Activated CD8-positive, alpha-beta T cell treated with anti-CD3 and anti-CD28 coated beads for 36 hours (primary cell): ENCODE measurements at regions not wholly inside any gene's neighbourhood (a gene's known extent, or its start where the extent isn't known, plus 50 kb on each side); places are given as distances from the start of the nearest gene placed in this dataset.

ENCODE experiments used
- ATAC-seq: fragments of 200-7000 bp; cut with Tn5 transposase; one replicate; pipeline ENCODE4 v1.10.0; 2021; ENCODE audit warnings: mild to moderate bottlenecking, moderate library complexity
- CTCF ChIA-PET: fragments of 350-600 bp; sonication (Branson Sonifier 250); formaldehyde crosslinking; loops from one replicate; lab custom pipeline; 2021; ENCODE audit warnings: antibody characterized with exemption; lab: Charles Lee
- POLR2A ChIA-PET: fragments of 350-600 bp; sonication (Branson Sonifier 250); formaldehyde crosslinking; loops from one replicate; lab custom pipeline; 2021; ENCODE audit warnings: antibody characterized with exemption; lab: Charles Lee
- DNase-seq: peaks from one replicate; pipeline ENCODE4 v3.0.0-alpha.2; 2020
- H3K27ac Mint-ChIP-seq: one replicate; pipeline ENCODE4 v1.8.0; 2021; ENCODE audit warnings: mild to moderate bottlenecking, mixed read lengths
- H3K27me3 Mint-ChIP-seq: one replicate; pipeline ENCODE4 v1.8.0; 2021; ENCODE audit warnings: mixed read lengths
- H3K36me3 Mint-ChIP-seq: one replicate; pipeline ENCODE4 v1.8.0; 2021; ENCODE audit warnings: low read depth, mixed read lengths
- H3K4me1 Mint-ChIP-seq: one replicate; pipeline ENCODE4 v1.8.0; 2021; ENCODE audit warnings: low read depth, mixed read lengths
- H3K4me3 Mint-ChIP-seq: one replicate; pipeline ENCODE4 v1.8.0; 2021; ENCODE audit warnings: mild to moderate bottlenecking, moderate library complexity, mixed read lengths
- H3K9me3 Mint-ChIP-seq: one replicate; pipeline ENCODE4 v1.8.0; 2021; ENCODE audit warnings: mixed read lengths
- intact Hi-C: fragments of 100-400 bp; cut with micrococcal nuclease; formaldehyde crosslinking; loops from one replicate; pipeline ENCODE4 v1.10.0; 2022
- TF ChIP-seq, protein P1 (sequence below): fragments of 200-600 bp; IDR thresholded peaks from one replicate; pipeline ENCODE4 v1.8.0; 2022; ENCODE audit warnings: antibody characterized with exemption, mild to moderate bottlenecking

DNA sequence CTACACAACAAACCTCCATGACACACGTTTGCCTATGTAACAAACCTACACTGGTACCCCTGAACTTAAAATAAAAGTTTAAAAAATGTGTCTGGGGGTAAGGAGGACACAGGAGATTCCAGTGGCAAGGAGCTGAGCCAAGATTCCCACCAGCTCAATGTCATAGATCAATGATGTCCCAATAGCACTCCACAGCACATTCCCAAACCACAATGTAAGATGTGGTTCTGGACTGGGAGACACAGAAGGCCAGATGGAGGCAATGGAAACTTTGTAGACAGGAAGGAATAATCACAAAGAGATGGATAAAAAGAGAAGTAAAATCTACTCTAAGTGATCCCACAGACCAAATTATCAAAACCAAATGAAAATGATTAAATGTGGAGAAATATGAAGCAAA lies 312.4 kb upstream of the SOX11 start:
- intact Hi-C loops, result no loop called here
- no peak for ATAC-seq

DNA sequence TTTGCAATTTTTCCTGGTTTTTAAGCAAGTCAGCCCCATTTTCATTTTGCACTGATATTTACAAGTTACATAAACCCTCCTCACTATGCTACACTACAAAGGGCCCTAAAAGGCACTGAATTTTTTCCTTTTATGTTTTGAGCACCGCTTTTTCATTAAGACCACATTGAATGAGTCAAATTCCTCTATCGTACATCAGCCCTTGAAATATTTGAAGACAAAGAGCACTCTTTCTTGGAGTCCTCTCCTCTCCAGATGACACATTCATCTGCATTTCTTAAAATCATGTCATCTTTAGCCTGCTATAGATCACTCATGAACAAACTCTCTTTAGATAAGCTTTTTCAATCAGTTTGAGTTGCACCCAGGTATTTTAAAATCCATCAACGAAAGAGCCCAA lies 306.6 kb upstream of the SOX11 start:
- CTCF ChIA-PET, result no interaction called here
- DNase-seq (no peak), ATAC-seq (no peak)
- Mint-ChIP-seq H3K4me1 (no peaks in the 10 kb centered on the region), H3K36me3 (no peaks in the 10 kb centered on the region), H3K27ac (no peak overlapping the region), H3K4me3 (no peak overlapping the region), H3K27me3 (no peaks in the 10 kb centered on the region), H3K9me3 (peaks cover 2% of the 10 kb centered on the region)
- POLR2A ChIA-PET, result no interaction called here
- intact Hi-C loops, result no loop called here
- TF ChIP-seq, protein P1, sequence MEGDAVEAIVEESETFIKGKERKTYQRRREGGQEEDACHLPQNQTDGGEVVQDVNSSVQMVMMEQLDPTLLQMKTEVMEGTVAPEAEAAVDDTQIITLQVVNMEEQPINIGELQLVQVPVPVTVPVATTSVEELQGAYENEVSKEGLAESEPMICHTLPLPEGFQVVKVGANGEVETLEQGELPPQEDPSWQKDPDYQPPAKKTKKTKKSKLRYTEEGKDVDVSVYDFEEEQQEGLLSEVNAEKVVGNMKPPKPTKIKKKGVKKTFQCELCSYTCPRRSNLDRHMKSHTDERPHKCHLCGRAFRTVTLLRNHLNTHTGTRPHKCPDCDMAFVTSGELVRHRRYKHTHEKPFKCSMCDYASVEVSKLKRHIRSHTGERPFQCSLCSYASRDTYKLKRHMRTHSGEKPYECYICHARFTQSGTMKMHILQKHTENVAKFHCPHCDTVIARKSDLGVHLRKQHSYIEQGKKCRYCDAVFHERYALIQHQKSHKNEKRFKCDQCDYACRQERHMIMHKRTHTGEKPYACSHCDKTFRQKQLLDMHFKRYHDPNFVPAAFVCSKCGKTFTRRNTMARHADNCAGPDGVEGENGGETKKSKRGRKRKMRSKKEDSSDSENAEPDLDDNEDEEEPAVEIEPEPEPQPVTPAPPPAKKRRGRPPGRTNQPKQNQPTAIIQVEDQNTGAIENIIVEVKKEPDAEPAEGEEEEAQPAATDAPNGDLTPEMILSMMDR, result no peak

More for the DNA sequence above, 312.4 kb upstream of the SOX11 start:
- Mint-ChIP-seq H3K27me3 (no peaks in the 10 kb centered on the region), H3K36me3 (no peaks in the 10 kb centered on the region), H3K27ac (no peak overlapping the region), H3K4me3 (no peak overlapping the region), H3K4me1 (no peaks in the 10 kb centered on the region), H3K9me3 (peaks cover 2% of the 10 kb centered on the region)
- POLR2A ChIA-PET, result no interaction called here
- TF ChIP-seq, protein P1, result no peak
- no peak for DNase-seq
- CTCF ChIA-PET, result no interaction called here

DNA sequence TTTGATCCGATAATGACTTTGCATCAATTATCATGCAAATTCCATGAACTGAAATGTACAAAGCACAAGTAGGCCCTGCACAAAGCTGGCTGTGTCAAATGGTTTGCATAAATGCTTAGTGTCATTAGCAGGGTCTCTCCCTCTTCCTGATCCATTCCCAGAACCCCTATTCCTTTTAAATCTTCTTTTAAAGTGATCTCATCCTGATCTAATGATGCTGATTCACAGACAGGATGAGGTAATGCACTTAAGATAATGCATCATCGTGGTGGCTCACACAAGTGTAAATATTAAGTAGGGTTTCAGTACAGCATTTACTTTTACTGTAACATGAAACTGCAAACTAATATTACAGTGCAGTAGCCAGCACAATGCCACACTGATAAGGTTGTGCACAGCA lies 304.8 kb upstream of the SOX11 start:
- no peak for DNase-seq
- POLR2A ChIA-PET, result no interaction called here
- H3K27me3 Mint-ChIP-seq, result no peaks in the 10 kb centered on the region
- H3K36me3 Mint-ChIP-seq, result no peaks in the 10 kb centered on the region
- ATAC-seq, result no peak
- CTCF ChIA-PET, result no interaction called here
- TF ChIP-seq, protein P1, result no peak
- no peak overlapping the region for H3K4me3 Mint-ChIP-seq
- intact Hi-C loops, result no loop called here
- H3K9me3 Mint-ChIP-seq, result peaks cover 2% of the 10 kb centered on the region
- no peak overlapping the region for H3K27ac Mint-ChIP-seq
- H3K4me1 Mint-ChIP-seq, result no peaks in the 10 kb centered on the region

DNA sequence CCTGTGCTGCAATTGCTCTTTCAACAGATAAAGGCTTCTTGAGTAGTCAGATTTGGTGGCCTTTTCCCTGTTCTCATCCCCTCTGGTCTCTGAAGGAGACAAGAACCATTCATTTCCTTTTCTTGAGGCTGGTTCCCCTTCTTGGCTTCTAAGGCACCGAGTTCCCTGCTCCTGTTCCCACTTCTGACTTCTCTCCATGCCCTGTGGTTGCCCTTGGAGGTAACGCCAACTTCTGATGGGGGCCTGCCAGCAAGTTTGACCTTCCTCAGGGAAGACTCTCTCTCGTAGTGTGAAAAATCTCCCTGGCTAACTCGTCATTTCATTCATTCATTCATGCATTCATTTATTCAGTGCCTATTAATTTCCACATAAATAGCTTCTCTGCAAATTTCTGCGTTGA lies 302.4 kb upstream of the SOX11 start:
- Mint-ChIP-seq H3K27me3 (no peaks in the 10 kb centered on the region), H3K9me3 (peaks cover 2% of the 10 kb centered on the region), H3K4me3 (no peak overlapping the region), H3K27ac (no peak overlapping the region), H3K4me1 (no peaks in the 10 kb centered on the region), H3K36me3 (no peaks in the 10 kb centered on the region)
- no peak for DNase-seq
- TF ChIP-seq, protein P1, result no peak
- intact Hi-C loops, result no loop called here
- ChIA-PET CTCF (no interaction called here), POLR2A (no interaction called here)
- ATAC-seq, result no peak

DNA sequence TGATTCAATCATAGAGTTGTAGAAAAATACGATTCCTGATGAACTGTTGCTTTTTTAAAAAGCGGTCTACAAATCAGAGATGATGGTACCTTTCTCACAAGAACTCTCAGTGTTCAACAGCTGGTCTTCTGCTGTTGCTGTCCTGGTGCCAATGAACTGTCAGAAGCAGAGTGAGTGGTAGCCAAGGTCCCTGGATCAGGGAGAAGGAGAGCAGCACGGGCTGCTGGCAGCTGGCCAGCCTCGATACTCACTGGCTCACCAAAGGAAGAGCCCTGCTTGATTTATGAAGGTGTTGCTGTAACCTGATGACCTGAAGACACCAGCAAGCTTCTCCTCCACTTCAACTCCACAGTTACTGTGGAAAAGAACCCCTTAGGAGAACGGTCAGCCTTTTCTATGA lies 300.8 kb upstream of the SOX11 start:
- intact Hi-C loops, result no loop called here
- CTCF ChIA-PET, result no interaction called here
- no peak overlapping the region for H3K4me3 Mint-ChIP-seq
- H3K27ac Mint-ChIP-seq, result no peak overlapping the region
- no peak for DNase-seq
- no peaks in the 10 kb centered on the region for H3K27me3 Mint-ChIP-seq
- POLR2A ChIA-PET, result no interaction called here
- no peaks in the 10 kb centered on the region for H3K36me3 Mint-ChIP-seq
- peaks cover 2% of the 10 kb centered on the region for H3K9me3 Mint-ChIP-seq
- H3K4me1 Mint-ChIP-seq, result no peaks in the 10 kb centered on the region
- ATAC-seq, result no peak
- TF ChIP-seq, protein P1, result no peak
